Loucy (cell line): ENCODE measurements at regions not wholly inside any gene's neighbourhood (a gene's known extent, or its start where the extent isn't known, plus 50 kb on each side); places are given as distances from the start of the nearest gene placed in this dataset.
A peak's percentile ranks its signal among the peaks of the same experiment; 100 is the strongest.

ENCODE experiments used
- H2AFZ ChIP-seq: fragments of 200-600 bp; sonication (generic); 2 replicates; pipeline ENCODE4 v1.6.0; 2016; ENCODE audit warnings: antibody characterized with exemption, mild to moderate bottlenecking, low read length, moderate library complexity
- H3F3A ChIP-seq: fragments of 200-600 bp; 2 replicates; pipeline ENCODE4 v1.6.0; 2016; ENCODE audit warnings: antibody characterized with exemption, low read depth, mild to moderate bottlenecking
- H3K27me3 ChIP-seq: fragments of 200-600 bp; sonication (generic); 2 replicates; pipeline ENCODE4 v1.6.1; 2014; ENCODE audit warnings: low read length, mild to moderate bottlenecking; ENCODE audit not compliant: insufficient read depth, poor library complexity, severe bottlenecking
- H3K36me3 ChIP-seq: fragments of 200-600 bp; sonication (generic); 2 replicates; pipeline ENCODE4 v1.6.1; 2016; ENCODE audit warnings: low read length; ENCODE audit not compliant: insufficient read depth
- H3K4me1 ChIP-seq: fragments of 200-600 bp; sonication (generic); 2 replicates; pipeline ENCODE4 v1.5.1; 2014; ENCODE audit warnings: low read length, mild to moderate bottlenecking; ENCODE audit not compliant: insufficient read depth, poor library complexity, severe bottlenecking
- H3K4me2 ChIP-seq: fragments of 200-600 bp; sonication (generic); 2 replicates; pipeline ENCODE4 v1.6.0; 2014; ENCODE audit warnings: antibody characterized with exemption, low read length, low read depth, mild to moderate bottlenecking; ENCODE audit not compliant: poor library complexity, severe bottlenecking
- H3K4me3 ChIP-seq: fragments of 200-600 bp; sonication (generic); 2 replicates; pipeline ENCODE4 v1.5.1; 2014; ENCODE audit warnings: low read length, mild to moderate bottlenecking, mixed read lengths; ENCODE audit not compliant: poor library complexity, severe bottlenecking
- H3K79me2 ChIP-seq: fragments of 200-600 bp; sonication (generic); 2 replicates; pipeline ENCODE4 v1.6.1; 2014; ENCODE audit warnings: low read length; ENCODE audit not compliant: insufficient read depth
- H3K9ac ChIP-seq: fragments of 200-600 bp; sonication (generic); 2 replicates; pipeline ENCODE4 v1.6.0; 2014; ENCODE audit warnings: mild to moderate bottlenecking, low read depth, low read length, moderate library complexity; ENCODE audit not compliant: poor library complexity, severe bottlenecking
- H3K9me2 ChIP-seq: fragments of 200-600 bp; sonication (generic); replicated peaks from 2 replicates; pipeline ENCODE4 v1.6.1; 2016; ENCODE audit warnings: low read depth, low read length, mixed read lengths
- H3K9me3 ChIP-seq: fragments of 200-600 bp; sonication (generic); 2 replicates; pipeline ENCODE4 v1.6.1; 2014; ENCODE audit warnings: mild to moderate bottlenecking, antibody characterized with exemption, low read length, low read depth; ENCODE audit not compliant: insufficient read depth
- H4K20me1 ChIP-seq: fragments of 200-600 bp; sonication (generic); 2 replicates; pipeline ENCODE4 v1.6.0; 2014; ENCODE audit warnings: antibody characterized with exemption, low read length, mild to moderate bottlenecking; ENCODE audit not compliant: insufficient read depth, poor library complexity, severe bottlenecking
- EZH2phosphoT487 ChIP-seq: fragments of 200-600 bp; IDR thresholded peaks from 2 replicates; pipeline ENCODE4 v1.6.1; 2018; ENCODE audit warnings: antibody characterized with exemption, mild to moderate bottlenecking, moderate library complexity, borderline replicate concordance
- TF ChIP-seq, protein P1 (sequence below): fragments of 200-600 bp; sonication (generic); conservative IDR thresholded peaks from 2 replicates; pipeline ENCODE4 v1.5.1; 2014; ENCODE audit warnings: mild to moderate bottlenecking, antibody characterized with exemption, low read length

DNA sequence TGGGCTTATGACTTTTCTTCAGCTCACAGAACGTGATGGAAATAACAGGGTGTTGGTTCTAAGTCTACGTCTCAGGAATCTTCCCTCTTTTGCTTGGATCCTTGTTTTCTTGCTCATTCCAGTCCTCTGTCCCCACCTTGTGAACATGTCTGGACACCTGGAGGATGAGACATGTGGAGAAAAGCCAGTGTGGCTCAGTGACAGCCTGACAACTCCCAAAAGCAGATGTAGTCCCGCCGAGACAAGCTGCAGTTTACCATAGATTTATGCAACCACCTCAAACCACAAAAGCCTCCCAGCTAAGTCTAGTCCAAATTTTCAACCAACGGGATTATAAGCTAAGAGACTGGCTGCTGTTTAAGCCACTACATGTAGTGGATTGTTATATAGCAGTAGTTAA, 476.1 kb downstream of the SH2D4B start:
- Histone ChIP-seq H3F3A (no peaks in the 10 kb centered on the region), H3K4me1 (peaks cover 29% of the 10 kb centered on the region), H3K36me3 (no peaks in the 10 kb centered on the region), H3K4me2 (no peak overlapping the region), H3K27me3 (no peaks in the 10 kb centered on the region), H2AFZ (peak overlapping the region; percentile 54), H4K20me1 (no peaks in the 10 kb centered on the region), H3K9me2 (no peaks in the 10 kb centered on the region), H3K9me3 (0 out of 2 replicates have a peak, but pooled peaks cover 3% of the 10 kb centered on the region), H3K9ac (peak overlapping the region; percentile 8), H3K79me2 (no peaks in the 10 kb centered on the region), H3K4me3 (no peak overlapping the region)
- TF ChIP-seq EZH2phosphoT487: no peak
- TF ChIP-seq, protein P1, sequence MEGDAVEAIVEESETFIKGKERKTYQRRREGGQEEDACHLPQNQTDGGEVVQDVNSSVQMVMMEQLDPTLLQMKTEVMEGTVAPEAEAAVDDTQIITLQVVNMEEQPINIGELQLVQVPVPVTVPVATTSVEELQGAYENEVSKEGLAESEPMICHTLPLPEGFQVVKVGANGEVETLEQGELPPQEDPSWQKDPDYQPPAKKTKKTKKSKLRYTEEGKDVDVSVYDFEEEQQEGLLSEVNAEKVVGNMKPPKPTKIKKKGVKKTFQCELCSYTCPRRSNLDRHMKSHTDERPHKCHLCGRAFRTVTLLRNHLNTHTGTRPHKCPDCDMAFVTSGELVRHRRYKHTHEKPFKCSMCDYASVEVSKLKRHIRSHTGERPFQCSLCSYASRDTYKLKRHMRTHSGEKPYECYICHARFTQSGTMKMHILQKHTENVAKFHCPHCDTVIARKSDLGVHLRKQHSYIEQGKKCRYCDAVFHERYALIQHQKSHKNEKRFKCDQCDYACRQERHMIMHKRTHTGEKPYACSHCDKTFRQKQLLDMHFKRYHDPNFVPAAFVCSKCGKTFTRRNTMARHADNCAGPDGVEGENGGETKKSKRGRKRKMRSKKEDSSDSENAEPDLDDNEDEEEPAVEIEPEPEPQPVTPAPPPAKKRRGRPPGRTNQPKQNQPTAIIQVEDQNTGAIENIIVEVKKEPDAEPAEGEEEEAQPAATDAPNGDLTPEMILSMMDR: no peak

DNA sequence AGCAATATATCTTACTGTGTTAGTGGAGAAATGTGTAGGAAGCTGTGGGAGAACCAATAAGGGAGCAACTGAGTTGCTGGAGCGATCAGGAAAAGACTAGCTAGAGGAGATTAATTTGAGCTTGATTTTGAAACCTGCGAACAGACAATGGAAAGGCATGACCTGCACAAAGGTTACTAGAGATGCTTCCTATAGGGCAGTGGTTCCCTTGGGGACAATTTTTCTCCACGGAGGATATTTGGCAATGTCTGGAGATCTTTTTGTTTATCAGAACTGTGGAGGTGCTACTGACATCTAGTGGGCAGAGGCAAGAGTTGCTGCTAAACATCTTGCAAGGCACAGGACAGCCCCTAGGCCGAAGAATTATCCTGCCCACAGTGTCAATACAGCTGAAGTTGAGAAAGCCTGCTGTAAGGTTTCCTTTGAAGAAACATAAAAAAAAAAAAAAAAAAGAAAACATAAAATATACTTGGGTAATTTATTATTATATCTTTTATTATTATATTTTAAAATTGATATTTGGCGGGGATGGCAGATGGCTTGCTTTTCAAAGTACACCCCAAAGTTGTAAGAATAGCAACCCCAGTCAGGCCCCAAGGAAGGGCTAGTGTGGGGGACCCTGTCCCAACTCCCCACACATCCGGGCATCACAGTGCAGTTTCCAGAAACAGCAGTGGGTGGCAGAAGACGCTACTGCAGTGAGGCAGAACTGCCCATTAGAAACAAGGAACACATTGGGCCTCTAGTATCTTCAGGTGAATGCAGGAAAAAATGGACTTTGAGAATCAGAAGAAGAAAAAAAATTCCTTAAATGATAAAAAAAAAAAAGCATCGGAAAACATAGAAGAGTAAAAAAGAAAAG, 481.6 kb downstream of the SH2D4B start:
- H4K20me1 ChIP-seq: no peaks in the 10 kb centered on the region
- no peak overlapping the region for H3K9ac ChIP-seq
- H3K4me2 ChIP-seq: peak overlapping the region; percentile 58
- no peaks in the 10 kb centered on the region for H3K36me3 ChIP-seq
- no peaks in the 10 kb centered on the region for H3F3A ChIP-seq
- H3K4me1 ChIP-seq: peaks cover 13% of the 10 kb centered on the region
- 0 out of 2 replicates have a peak, but pooled peaks cover 3% of the 10 kb centered on the region for H3K9me3 ChIP-seq
- no peaks in the 10 kb centered on the region for H3K79me2 ChIP-seq
- H3K4me3 ChIP-seq: peak overlapping the region; percentile 46
- peak overlapping the region; percentile 67 for H2AFZ ChIP-seq
- TF ChIP-seq EZH2phosphoT487: no peak
- TF ChIP-seq, protein P1: peak; percentile 87
- no peaks in the 10 kb centered on the region for H3K27me3 ChIP-seq
- no peaks in the 10 kb centered on the region for H3K9me2 ChIP-seq

DNA sequence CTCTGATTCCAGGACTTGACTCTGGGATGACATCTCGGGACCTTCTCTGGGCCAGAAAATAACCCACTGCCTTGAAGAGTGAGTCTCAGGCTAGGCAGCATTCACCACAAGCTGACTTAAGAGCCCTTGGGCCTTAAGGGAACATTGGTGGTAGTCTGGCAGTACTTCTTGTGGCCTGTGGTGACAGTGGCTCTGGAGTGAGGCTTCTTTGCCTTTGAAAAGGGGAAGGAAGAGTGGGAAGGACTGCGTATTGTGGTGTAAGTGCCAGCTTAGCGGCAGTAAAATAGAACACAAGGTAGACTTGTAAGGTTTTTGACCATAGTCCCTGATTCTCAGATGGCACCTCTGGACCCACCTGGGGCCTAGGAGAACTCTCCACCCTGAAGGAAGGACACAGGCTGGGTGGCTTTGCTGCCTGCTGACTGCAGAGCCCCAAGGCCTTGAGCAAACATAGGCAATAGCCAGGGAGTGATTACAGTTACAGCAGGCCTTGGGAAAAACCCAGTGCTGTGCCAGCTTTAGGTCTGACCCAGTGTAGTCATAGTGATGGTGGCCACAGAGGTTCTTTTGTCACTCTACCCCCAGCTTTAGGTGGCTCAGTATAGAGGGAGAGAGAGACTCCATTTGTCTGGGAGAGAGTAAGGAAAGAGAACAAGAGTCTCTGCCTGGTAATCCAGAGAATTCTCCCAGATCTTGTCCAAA, 483.9 kb downstream of the SH2D4B start:
- Histone ChIP-seq H3K79me2 (no peaks in the 10 kb centered on the region), H3K36me3 (no peaks in the 10 kb centered on the region), H3K27me3 (no peaks in the 10 kb centered on the region), H3K9ac (no peak overlapping the region), H3F3A (no peaks in the 10 kb centered on the region), H4K20me1 (no peaks in the 10 kb centered on the region), H3K4me2 (no peak overlapping the region), H2AFZ (no peak overlapping the region), H3K9me3 (0 out of 2 replicates have a peak, but pooled peaks cover 3% of the 10 kb centered on the region), H3K9me2 (no peaks in the 10 kb centered on the region), H3K4me3 (no peak overlapping the region), H3K4me1 (peaks cover 12% of the 10 kb centered on the region)
- TF ChIP-seq, protein P1: no peak
- TF ChIP-seq EZH2phosphoT487: no peak
